ENCODE measurements at regions not wholly inside any gene's neighbourhood (a gene's known extent, or its start where the extent isn't known, plus 50 kb on each side); places are given as distances from the start of the nearest gene placed in this dataset.

- no peaks in the 10 kb centered on the region for H3K27me3 ChIP-seq (ENCODE audit: control insufficient read depth, extremely low read depth, insufficient read depth, low read length)
- no peaks in the 10 kb centered on the region for H3K9me1 ChIP-seq (ENCODE audit: control insufficient read depth, extremely low read depth, insufficient read depth, low read length)
- no peak overlapping the region for H2AFZ ChIP-seq (ENCODE audit: control insufficient read depth, low read length)
- H3K36me3 ChIP-seq (ENCODE audit: control insufficient read depth in 2 of 2, extremely low read depth in 1 of 2, insufficient read depth in 2 of 2, low read length in 2 of 2): no peaks in the 10 kb centered on the region
- dilution Hi-C loops (cut with MboI; ENCODE audit: extremely low pct_ligation_motif_present, low sequenced_read_pairs): no loop called here
- no peaks in the 10 kb centered on the region for H3K9me3 ChIP-seq (ENCODE audit: control insufficient read depth, low read depth, low read length)
- no peak overlapping the region for H3K4me3 ChIP-seq (ENCODE audit: control insufficient read depth in 2 of 3, extremely low read depth in 1 of 3, insufficient read depth in 2 of 3, low read depth in 1 of 3, low read length in 3 of 3)
- no peak overlapping the region for H3K9ac ChIP-seq (ENCODE audit: control insufficient read depth, extremely low read depth, insufficient read depth, low read length)
- H3K79me2 ChIP-seq (ENCODE audit: control insufficient read depth, insufficient read depth, low read length): no peaks in the 10 kb centered on the region
- peak overlapping the region; percentile 42 for H3K27ac ChIP-seq (ENCODE audit: control insufficient read depth, insufficient read depth, low read length)
- TF ChIP-seq EZH2 (IDR thresholded peaks at IDR 0.05; ENCODE audit: low read length) (no peak), CTCF (optimal IDR thresholded peaks at IDR 0.05 in 1 of 3, IDR thresholded peaks at IDR 0.05 in 1 of 3, conservative IDR thresholded peaks at IDR 0.05 in 1 of 3; ENCODE audit: extremely low read depth in 1 of 3, insufficient read depth in 2 of 3, low read length in 3 of 3) (no peak)
- H3K4me2 ChIP-seq (ENCODE audit: control insufficient read depth, extremely low read depth, insufficient read depth, low read depth, low read length): peak overlapping the region; percentile 43
- H4K20me1 ChIP-seq (ENCODE audit: control insufficient read depth, extremely low read depth, insufficient read depth, low read length): no peaks in the 10 kb centered on the region
- H3K4me1 ChIP-seq (ENCODE audit: control insufficient read depth, extremely low read depth, insufficient read depth, low read length): peaks cover 14% of the 10 kb centered on the region
- DNase-seq (ENCODE audit: low read depth, low spot score) (no peak), FAIRE-seq (peak; percentile 80)
Measured at GRCh38 chr14:34211732-34212131, 250.3 kb downstream of the SPTSSA start.

- no peaks in the 10 kb centered on the region for H3K27me3 ChIP-seq (ENCODE audit: control insufficient read depth, extremely low read depth, insufficient read depth, low read length)
- no peak overlapping the region for H3K4me3 ChIP-seq (ENCODE audit: control insufficient read depth in 2 of 3, extremely low read depth in 1 of 3, insufficient read depth in 2 of 3, low read depth in 1 of 3, low read length in 3 of 3)
- H3K9me1 ChIP-seq (ENCODE audit: control insufficient read depth, extremely low read depth, insufficient read depth, low read length): no peaks in the 10 kb centered on the region
- FAIRE-seq (no peak), DNase-seq (ENCODE audit: low read depth, low spot score) (no peak)
- peaks cover 14% of the 10 kb centered on the region for H3K4me1 ChIP-seq (ENCODE audit: control insufficient read depth, extremely low read depth, insufficient read depth, low read length)
- H4K20me1 ChIP-seq (ENCODE audit: control insufficient read depth, extremely low read depth, insufficient read depth, low read length): no peaks in the 10 kb centered on the region
- H3K9me3 ChIP-seq (ENCODE audit: control insufficient read depth, low read depth, low read length): no peaks in the 10 kb centered on the region
- dilution Hi-C loops (cut with MboI; ENCODE audit: extremely low pct_ligation_motif_present, low sequenced_read_pairs): no loop called here
- no peak for TF ChIP-seq CTCF (optimal IDR thresholded peaks at IDR 0.05 in 1 of 3, IDR thresholded peaks at IDR 0.05 in 1 of 3, conservative IDR thresholded peaks at IDR 0.05 in 1 of 3; ENCODE audit: extremely low read depth in 1 of 3, insufficient read depth in 2 of 3, low read length in 3 of 3)
- no peak for TF ChIP-seq EZH2 (IDR thresholded peaks at IDR 0.05; ENCODE audit: low read length)
- H3K9ac ChIP-seq (ENCODE audit: control insufficient read depth, extremely low read depth, insufficient read depth, low read length): no peak overlapping the region
- H3K36me3 ChIP-seq (ENCODE audit: control insufficient read depth in 2 of 2, extremely low read depth in 1 of 2, insufficient read depth in 2 of 2, low read length in 2 of 2): no peaks in the 10 kb centered on the region
- H3K27ac ChIP-seq (ENCODE audit: control insufficient read depth, insufficient read depth, low read length): no peak overlapping the region
- H3K4me2 ChIP-seq (ENCODE audit: control insufficient read depth, extremely low read depth, insufficient read depth, low read depth, low read length): no peak overlapping the region
- no peak overlapping the region for H2AFZ ChIP-seq (ENCODE audit: control insufficient read depth, low read length)
- no peaks in the 10 kb centered on the region for H3K79me2 ChIP-seq (ENCODE audit: control insufficient read depth, insufficient read depth, low read length)
Measured at GRCh38 chr14:34208532-34208931, 253.5 kb downstream of the SPTSSA start.

All from keratinocyte (primary cell).